ENCODE measurements at regions not wholly inside any gene's neighbourhood (a gene's known extent, or its start where the extent isn't known, plus 50 kb on each side); places are given as distances from the start of the nearest gene placed in this dataset.
"Not testable (repeated sequence)": the region's sequence is repeated elsewhere in the genome, so short reads cannot be mapped to it uniquely, and the experiment has no call there.

GRCh38 chr4:123007679-123008078, 85.3 kb upstream of the NUDT6 start (continued):
- TF ChIP-seq CTCF (IDR thresholded peaks at IDR 0.05 in 2 of 3, conservative IDR thresholded peaks at IDR 0.05 in 1 of 3; ENCODE audit: control insufficient read depth in 2 of 3, extremely low read depth in 1 of 3, insufficient read depth in 1 of 3, low read depth in 3 of 3, low read length in 3 of 3) (no peak), NR2C2 (IDR thresholded peaks at IDR 0.05; ENCODE audit: borderline replicate concordance, control insufficient read depth, insufficient read length, low read depth) (no peak)

- WGBS (ENCODE audit: insufficient coverage, insufficient replicate concordance, low lambda C conversion rate, missing lambda C conversion rate): 95% methylated on average over 12 of the region's 12 CpGs
- H3K9ac ChIP-seq (ENCODE audit: control insufficient read depth, insufficient read depth, low read length); H2AFZ ChIP-seq (ENCODE audit: control insufficient read depth, low read depth, low read length); CTCF ChIA-PET; intact Hi-C loops (cut with micrococcal nuclease; ENCODE audit: unreplicated experiment); H3K79me2 ChIP-seq (ENCODE audit: control insufficient read depth, insufficient read depth, low read length); H3K4me2 ChIP-seq (ENCODE audit: control insufficient read depth, insufficient read depth); H4K20me1 ChIP-seq (ENCODE audit: control insufficient read depth, insufficient read depth); H3K36me3 ChIP-seq (ENCODE audit: control insufficient read depth in 2 of 2, insufficient read depth in 2 of 2, low read length in 1 of 2); RAD21 ChIA-PET (ENCODE audit: unreplicated experiment); H3K4me3 ChIP-seq; H3K4me1 ChIP-seq (ENCODE audit: control insufficient read depth, insufficient read depth, low read length); H3K9me3 ChIP-seq (replicated peaks; ENCODE audit: control insufficient read depth, insufficient read depth, low read length); ATAC-seq; DNase-seq (ENCODE audit: low read depth, low spot score); BruUV-seq (replicated peaks); POLR2A ChIA-PET; H3K27ac ChIP-seq (ENCODE audit: control insufficient read depth, insufficient read depth); in situ Hi-C loops (cut with MboI); H3K27me3 ChIP-seq (replicated peaks in 1 of 2; ENCODE audit: control insufficient read depth in 2 of 2, insufficient read depth in 2 of 2, low read length in 1 of 2); SMC1A ChIA-PET (ENCODE audit: uncharacterized antibody, unreplicated experiment); FAIRE-seq: not testable (repeated sequence)
Observed at GRCh38 chr4:123012416-123012815, 90.0 kb upstream of the NUDT6 start.

DNA sequence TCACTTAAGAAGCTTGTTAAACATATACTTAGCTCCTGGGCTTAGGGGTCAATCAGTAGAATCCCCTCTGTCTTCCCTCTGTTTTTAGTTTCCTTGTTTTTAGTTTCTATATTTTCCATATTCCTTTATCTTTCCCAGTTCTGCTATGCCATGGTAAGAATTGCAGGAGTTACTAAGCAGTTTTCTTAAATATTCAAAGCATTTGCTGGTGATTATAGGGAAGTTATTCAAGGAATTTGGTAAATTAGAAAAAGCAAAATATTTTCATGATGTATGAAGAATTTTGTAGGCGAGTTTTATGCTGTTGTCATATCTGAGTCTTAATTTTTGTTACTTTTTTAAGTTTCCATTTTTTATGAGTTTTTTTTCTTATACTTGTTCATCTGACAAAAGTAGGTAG, 91.6 kb upstream of the NUDT6 start:
- SMC1A ChIA-PET (ENCODE audit: uncharacterized antibody, unreplicated experiment): no interaction called here
- no peak overlapping the region for H2AFZ ChIP-seq (ENCODE audit: control insufficient read depth, low read depth, low read length)
- H3K9ac ChIP-seq (ENCODE audit: control insufficient read depth, insufficient read depth, low read length): no peak overlapping the region
- H3K79me2 ChIP-seq (ENCODE audit: control insufficient read depth, insufficient read depth, low read length): no peaks in the 10 kb centered on the region
- CTCF ChIA-PET: no interaction called here
- H3K36me3 ChIP-seq (ENCODE audit: control insufficient read depth in 2 of 2, insufficient read depth in 2 of 2, low read length in 1 of 2): no peaks in the 10 kb centered on the region
- in situ Hi-C loops (cut with MboI): no loop called here
- H4K20me1 ChIP-seq (ENCODE audit: control insufficient read depth, insufficient read depth): no peaks in the 10 kb centered on the region
- BruUV-seq (replicated peaks): no TSS peak
- RAD21 ChIA-PET (ENCODE audit: unreplicated experiment): no interaction called here
- ATAC-seq (no peak), FAIRE-seq (no peak), DNase-seq (ENCODE audit: low read depth, low spot score) (no peak)
- H3K27ac ChIP-seq (ENCODE audit: control insufficient read depth, insufficient read depth): no peak overlapping the region
- no peak overlapping the region for H3K4me3 ChIP-seq
- no peak overlapping the region for H3K4me2 ChIP-seq (ENCODE audit: control insufficient read depth, insufficient read depth)
- no peaks in the 10 kb centered on the region for H3K4me1 ChIP-seq (ENCODE audit: control insufficient read depth, insufficient read depth, low read length)
- POLR2A ChIA-PET: interaction anchor here (1.0 kb wide), 1 partner anchor 12 kb away, joined by 3 read pairs; no protein-coding TSS in a partner anchor
- WGBS (ENCODE audit: insufficient coverage, insufficient replicate concordance, low lambda C conversion rate, missing lambda C conversion rate): 100% methylated on average over 1 of the region's 1 CpG
- H3K27me3 ChIP-seq (replicated peaks in 1 of 2; ENCODE audit: control insufficient read depth in 2 of 2, insufficient read depth in 2 of 2, low read length in 1 of 2): no peaks in the 10 kb centered on the region
- intact Hi-C loops (cut with micrococcal nuclease; ENCODE audit: unreplicated experiment): no loop called here
- H3K9me3 ChIP-seq (replicated peaks; ENCODE audit: control insufficient read depth, insufficient read depth, low read length): no peaks in the 10 kb centered on the region
- TF ChIP-seq CTCF (IDR thresholded peaks at IDR 0.05 in 2 of 3, conservative IDR thresholded peaks at IDR 0.05 in 1 of 3; ENCODE audit: control insufficient read depth in 2 of 3, extremely low read depth in 1 of 3, insufficient read depth in 1 of 3, low read depth in 3 of 3, low read length in 3 of 3) (no peak), NFYB (IDR thresholded peaks at IDR 0.05; ENCODE audit: insufficient read depth, low read depth, low read length) (no peak), NFXL1 (IDR thresholded peaks at IDR 0.05; ENCODE audit: borderline replicate concordance) (no peak), CHD2 (IDR thresholded peaks at IDR 0.05; ENCODE audit: borderline replicate concordance, low read depth, low read length) (no peak)
- TF ChIP-seq, protein P1, sequence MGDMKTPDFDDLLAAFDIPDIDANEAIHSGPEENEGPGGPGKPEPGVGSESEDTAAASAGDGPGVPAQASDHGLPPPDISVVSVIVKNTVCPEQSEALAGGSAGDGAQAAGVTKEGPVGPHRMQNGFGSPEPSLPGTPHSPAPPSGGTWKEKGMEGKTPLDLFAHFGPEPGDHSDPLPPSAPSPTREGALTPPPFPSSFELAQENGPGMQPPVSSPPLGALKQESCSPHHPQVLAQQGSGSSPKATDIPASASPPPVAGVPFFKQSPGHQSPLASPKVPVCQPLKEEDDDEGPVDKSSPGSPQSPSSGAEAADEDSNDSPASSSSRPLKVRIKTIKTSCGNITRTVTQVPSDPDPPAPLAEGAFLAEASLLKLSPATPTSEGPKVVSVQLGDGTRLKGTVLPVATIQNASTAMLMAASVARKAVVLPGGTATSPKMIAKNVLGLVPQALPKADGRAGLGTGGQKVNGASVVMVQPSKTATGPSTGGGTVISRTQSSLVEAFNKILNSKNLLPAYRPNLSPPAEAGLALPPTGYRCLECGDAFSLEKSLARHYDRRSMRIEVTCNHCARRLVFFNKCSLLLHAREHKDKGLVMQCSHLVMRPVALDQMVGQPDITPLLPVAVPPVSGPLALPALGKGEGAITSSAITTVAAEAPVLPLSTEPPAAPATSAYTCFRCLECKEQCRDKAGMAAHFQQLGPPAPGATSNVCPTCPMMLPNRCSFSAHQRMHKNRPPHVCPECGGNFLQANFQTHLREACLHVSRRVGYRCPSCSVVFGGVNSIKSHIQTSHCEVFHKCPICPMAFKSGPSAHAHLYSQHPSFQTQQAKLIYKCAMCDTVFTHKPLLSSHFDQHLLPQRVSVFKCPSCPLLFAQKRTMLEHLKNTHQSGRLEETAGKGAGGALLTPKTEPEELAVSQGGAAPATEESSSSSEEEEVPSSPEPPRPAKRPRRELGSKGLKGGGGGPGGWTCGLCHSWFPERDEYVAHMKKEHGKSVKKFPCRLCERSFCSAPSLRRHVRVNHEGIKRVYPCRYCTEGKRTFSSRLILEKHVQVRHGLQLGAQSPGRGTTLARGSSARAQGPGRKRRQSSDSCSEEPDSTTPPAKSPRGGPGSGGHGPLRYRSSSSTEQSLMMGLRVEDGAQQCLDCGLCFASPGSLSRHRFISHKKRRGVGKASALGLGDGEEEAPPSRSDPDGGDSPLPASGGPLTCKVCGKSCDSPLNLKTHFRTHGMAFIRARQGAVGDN (IDR thresholded peaks at IDR 0.05): no peak
